Neutrophil (primary cell): ENCODE measurements at regions not wholly inside any gene's neighbourhood (a gene's known extent, or its start where the extent isn't known, plus 50 kb on each side); places are given as distances from the start of the nearest gene placed in this dataset.
"Not testable (repeated sequence)": the region's sequence is repeated elsewhere in the genome, so short reads cannot be mapped to it uniquely, and the experiment has no call there.

Experiments
- H3K27ac ChIP-seq: fragments of 200-600 bp; sonication (generic); 2 replicates; pipeline ENCODE4 v1.5.1; 2016; ENCODE audit warnings: mild to moderate bottlenecking, moderate library complexity
- H3K27me3 ChIP-seq: fragments of 200-600 bp; sonication (generic); 2 replicates; pipeline ENCODE4 v1.6.0; 2016; ENCODE audit warnings: mild to moderate bottlenecking
- H3K36me3 ChIP-seq: fragments of 200-600 bp; sonication (generic); 2 replicates; pipeline ENCODE4 v1.5.1; 2017
- H3K4me1 ChIP-seq, 2 experiments: fragments of 200-600 bp in 1 of 2; sonication (generic) in 1 of 2; 1 replicate in 1 of 2; 2 replicates in 1 of 2; pipeline versions ENCODE4 v1.5.1 to v1.6.1; 2013 to 2016; ENCODE audit warnings: low read depth in 1 of 2, low read length in 1 of 2, mild to moderate bottlenecking in 1 of 2, moderate library complexity in 1 of 2; ENCODE audit not compliant: control insufficient read depth in 1 of 2, insufficient read depth in 1 of 2
- H3K4me3 ChIP-seq, 2 experiments: fragments of 200-600 bp in 1 of 2; sonication (generic) in 1 of 2; 1 replicate in 1 of 2; 2 replicates in 1 of 2; pipeline ENCODE4 v1.5.1; 2013 to 2016; ENCODE audit warnings: low read depth in 1 of 2, low read length in 1 of 2, mild to moderate bottlenecking in 1 of 2, moderate library complexity in 1 of 2
- H3K9me3 ChIP-seq: fragments of 200-600 bp; sonication (generic); 2 replicates; pipeline ENCODE4 v1.5.1; 2016
- TF ChIP-seq, protein P1 (sequence below): fragments of 200-600 bp; sonication (generic); IDR thresholded peaks from 2 replicates; pipeline ENCODE4 v1.5.1; 2016; ENCODE audit warnings: antibody characterized with exemption

DNA sequence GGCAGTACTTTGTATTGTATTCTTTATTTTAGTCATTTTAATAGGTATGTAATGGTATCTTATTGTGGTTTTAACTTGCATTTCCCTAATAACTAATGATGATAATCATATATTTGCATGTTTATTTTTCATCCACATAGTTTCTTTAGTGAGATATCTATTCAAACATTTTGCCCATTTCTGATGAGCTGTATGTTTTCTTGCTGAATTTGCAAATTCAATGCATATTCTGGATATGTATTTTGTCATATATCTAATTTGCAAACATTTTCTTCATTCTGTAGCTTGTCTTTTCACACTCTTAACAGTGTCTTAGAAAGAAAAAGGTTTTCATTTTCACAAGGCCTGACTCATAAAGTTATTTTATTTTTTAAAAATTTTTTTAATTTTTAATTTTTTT lies 372.1 kb downstream of the ZNF674 start:
- no peaks in the 10 kb centered on the region for H3K36me3 ChIP-seq
- TF ChIP-seq, protein P1, sequence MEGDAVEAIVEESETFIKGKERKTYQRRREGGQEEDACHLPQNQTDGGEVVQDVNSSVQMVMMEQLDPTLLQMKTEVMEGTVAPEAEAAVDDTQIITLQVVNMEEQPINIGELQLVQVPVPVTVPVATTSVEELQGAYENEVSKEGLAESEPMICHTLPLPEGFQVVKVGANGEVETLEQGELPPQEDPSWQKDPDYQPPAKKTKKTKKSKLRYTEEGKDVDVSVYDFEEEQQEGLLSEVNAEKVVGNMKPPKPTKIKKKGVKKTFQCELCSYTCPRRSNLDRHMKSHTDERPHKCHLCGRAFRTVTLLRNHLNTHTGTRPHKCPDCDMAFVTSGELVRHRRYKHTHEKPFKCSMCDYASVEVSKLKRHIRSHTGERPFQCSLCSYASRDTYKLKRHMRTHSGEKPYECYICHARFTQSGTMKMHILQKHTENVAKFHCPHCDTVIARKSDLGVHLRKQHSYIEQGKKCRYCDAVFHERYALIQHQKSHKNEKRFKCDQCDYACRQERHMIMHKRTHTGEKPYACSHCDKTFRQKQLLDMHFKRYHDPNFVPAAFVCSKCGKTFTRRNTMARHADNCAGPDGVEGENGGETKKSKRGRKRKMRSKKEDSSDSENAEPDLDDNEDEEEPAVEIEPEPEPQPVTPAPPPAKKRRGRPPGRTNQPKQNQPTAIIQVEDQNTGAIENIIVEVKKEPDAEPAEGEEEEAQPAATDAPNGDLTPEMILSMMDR, result no peak
- no peaks in the 10 kb centered on the region for H3K27me3 ChIP-seq
- no peaks in the 10 kb centered on the region for H3K4me1 ChIP-seq
- no peak overlapping the region for H3K4me3 ChIP-seq
- H3K27ac ChIP-seq, result no peak overlapping the region
- no peaks in the 10 kb centered on the region for H3K9me3 ChIP-seq

DNA sequence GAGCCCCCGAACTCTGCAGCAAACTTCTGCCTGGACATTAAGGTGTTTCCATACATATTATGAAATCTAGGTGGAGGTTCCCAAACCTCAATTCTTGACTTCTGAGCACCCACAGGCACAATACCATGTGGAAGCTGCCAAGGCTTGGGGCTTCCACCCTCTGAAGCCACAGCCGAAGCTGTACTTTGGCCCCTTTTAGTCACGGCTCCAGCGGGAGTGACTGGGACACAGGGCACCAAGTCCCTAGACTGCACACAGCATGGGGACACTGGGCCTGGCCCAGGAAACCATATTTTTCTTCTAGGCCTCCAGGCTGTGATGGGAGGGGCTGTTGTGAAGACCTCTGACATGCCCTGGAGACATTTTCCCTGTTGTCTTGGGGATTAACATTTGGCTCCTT lies 373.8 kb downstream of the ZNF674 start:
- H3K4me3 ChIP-seq, H3K27me3 ChIP-seq, H3K4me1 ChIP-seq, H3K9me3 ChIP-seq, H3K27ac ChIP-seq, H3K36me3 ChIP-seq: not testable (repeated sequence)

DNA sequence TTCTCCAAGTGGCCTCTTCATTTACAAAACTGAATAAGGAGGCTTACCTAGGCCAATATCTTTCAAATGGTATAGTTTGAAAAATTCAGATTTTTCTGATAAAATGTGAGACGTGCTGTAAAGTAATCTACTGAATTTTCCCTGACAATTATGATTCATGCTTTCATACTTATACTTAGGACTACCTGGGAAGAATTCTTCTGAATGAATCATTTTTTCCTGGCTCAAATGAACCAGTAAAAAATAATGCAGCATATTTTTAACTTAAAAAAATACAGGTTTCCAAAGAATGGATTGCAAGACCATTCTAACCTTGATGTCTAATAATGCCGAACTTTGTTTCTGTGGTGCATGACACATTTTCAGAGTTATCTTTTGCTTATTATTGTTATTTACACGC lies 375.4 kb downstream of the ZNF674 start:
- H3K36me3 ChIP-seq, result no peaks in the 10 kb centered on the region
- H3K4me3 ChIP-seq, result no peak overlapping the region
- no peak overlapping the region for H3K27ac ChIP-seq
- H3K27me3 ChIP-seq, result no peaks in the 10 kb centered on the region
- H3K4me1 ChIP-seq, result no peaks in the 10 kb centered on the region
- TF ChIP-seq, protein P1, result no peak
- no peaks in the 10 kb centered on the region for H3K9me3 ChIP-seq

DNA sequence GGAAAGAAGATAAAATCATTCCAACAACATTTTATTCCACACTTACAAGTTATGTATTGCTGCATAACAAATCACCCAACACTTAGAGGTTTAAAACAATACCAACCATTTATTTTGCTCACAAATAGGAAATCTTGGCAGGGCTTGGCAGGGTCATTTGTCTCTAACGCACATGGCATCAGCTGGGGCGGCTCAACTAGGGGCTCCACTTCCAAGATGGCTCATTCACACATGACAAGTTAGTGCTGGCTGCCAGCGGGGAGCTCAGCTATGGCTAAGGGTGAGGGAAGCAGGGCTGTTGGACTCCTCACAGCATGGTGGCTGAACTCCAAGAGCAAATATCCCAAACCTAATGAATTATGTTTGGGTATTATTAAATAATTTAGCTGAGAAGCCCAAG lies 377.0 kb downstream of the ZNF674 start:
- Histone ChIP-seq H3K27ac (no peak overlapping the region), H3K4me3 (no peak overlapping the region), H3K36me3 (no peaks in the 10 kb centered on the region), H3K9me3 (no peaks in the 10 kb centered on the region), H3K4me1 (no peaks in the 10 kb centered on the region), H3K27me3 (no peaks in the 10 kb centered on the region)
- TF ChIP-seq, protein P1, result no peak

DNA sequence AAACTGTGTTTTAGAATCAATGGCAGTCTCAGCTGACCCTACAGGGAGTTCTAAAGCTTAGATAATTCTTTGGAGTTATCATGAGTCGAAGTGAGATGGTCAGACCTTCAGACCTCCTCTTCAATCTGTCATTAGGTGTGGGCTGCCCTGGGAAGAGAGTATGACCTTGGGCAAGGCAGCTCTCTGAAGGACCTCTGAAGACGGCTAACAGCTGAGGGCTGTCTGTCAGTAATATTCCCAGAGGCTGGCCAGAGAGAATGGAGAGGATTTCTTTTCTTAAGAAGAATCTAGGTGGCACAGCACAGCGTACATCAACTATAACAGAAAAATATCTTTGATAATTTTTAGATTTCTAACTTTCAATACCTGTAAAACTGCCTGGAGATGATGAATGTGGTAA lies 379.4 kb downstream of the ZNF674 start:
- Histone ChIP-seq H3K27ac (no peak overlapping the region), H3K4me3 (no peak overlapping the region)
- TF ChIP-seq, protein P1, result no peak

DNA sequence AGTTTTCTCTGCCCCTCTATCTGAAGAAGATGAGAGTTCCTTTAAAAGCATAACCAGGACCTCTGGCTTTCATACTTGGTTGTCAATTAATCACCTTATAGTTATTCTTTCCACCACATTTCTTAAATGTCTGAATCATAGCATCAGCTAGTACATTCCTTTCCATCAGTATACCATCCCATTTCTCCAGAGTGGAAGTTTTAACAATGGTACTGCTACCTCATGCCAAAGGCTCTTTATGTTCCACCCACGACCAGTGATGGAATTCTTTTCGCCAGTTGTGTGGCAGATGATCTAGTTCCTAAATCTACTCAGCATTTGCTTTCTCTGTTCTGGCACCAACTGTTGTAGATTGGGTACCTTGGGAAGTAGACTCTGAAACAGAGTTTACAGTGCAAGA lies 379.8 kb downstream of the ZNF674 start:
- TF ChIP-seq, protein P1, result no peak
- Histone ChIP-seq H3K4me3 (no peak overlapping the region), H3K9me3 (no peaks in the 10 kb centered on the region), H3K27ac (no peak overlapping the region), H3K4me1 (no peaks in the 10 kb centered on the region), H3K27me3 (no peaks in the 10 kb centered on the region), H3K36me3 (no peaks in the 10 kb centered on the region)

More for the DNA sequence above, 379.4 kb downstream of the ZNF674 start:
- Histone ChIP-seq H3K9me3 (no peaks in the 10 kb centered on the region), H3K27me3 (no peaks in the 10 kb centered on the region), H3K36me3 (no peaks in the 10 kb centered on the region), H3K4me1 (no peaks in the 10 kb centered on the region)
